ENCODE measurements at regions not wholly inside any gene's neighbourhood (a gene's known extent, or its start where the extent isn't known, plus 50 kb on each side); places are given as distances from the start of the nearest gene placed in this dataset.

DNA sequence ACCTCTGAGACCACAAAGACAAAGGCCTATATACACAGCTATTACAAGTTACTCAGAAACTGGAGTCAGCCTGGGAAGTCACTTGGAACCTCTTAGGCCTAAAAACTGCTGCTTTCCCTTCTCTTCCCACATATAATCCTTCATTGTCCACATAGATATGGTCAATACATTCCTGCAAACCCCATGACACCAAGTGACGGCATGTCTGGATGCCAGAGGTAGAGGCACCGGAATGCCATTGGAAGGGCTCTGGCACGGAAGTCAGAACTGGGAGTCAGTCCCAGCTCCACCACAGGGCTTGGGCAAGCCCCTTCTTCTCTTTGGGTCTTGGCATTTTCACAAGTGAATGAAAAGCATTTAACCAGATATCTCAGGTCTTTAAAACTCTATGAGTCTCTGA lies 204.7 kb downstream of the MATN1 start:
- TF ChIP-seq, protein P1, sequence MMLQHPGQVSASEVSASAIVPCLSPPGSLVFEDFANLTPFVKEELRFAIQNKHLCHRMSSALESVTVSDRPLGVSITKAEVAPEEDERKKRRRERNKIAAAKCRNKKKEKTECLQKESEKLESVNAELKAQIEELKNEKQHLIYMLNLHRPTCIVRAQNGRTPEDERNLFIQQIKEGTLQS (IDR thresholded peaks at IDR 0.05) = no peak
- TF ChIP-seq TAF1 (conservative IDR thresholded peaks at IDR 0.05) (no peak), YY1 (IDR thresholded peaks at IDR 0.05) (no peak), EGR1 (IDR thresholded peaks at IDR 0.05; ENCODE audit: low read depth in 2 of 2) (no peak), SP1 (IDR thresholded peaks at IDR 0.05) (no peak), NR2F2 (IDR thresholded peaks at IDR 0.05) (no peak), RAD21 (IDR thresholded peaks at IDR 0.05) (no peak), FOXA1 (IDR thresholded peaks at IDR 0.05) (no peak)
- TF ChIP-seq, protein P2, sequence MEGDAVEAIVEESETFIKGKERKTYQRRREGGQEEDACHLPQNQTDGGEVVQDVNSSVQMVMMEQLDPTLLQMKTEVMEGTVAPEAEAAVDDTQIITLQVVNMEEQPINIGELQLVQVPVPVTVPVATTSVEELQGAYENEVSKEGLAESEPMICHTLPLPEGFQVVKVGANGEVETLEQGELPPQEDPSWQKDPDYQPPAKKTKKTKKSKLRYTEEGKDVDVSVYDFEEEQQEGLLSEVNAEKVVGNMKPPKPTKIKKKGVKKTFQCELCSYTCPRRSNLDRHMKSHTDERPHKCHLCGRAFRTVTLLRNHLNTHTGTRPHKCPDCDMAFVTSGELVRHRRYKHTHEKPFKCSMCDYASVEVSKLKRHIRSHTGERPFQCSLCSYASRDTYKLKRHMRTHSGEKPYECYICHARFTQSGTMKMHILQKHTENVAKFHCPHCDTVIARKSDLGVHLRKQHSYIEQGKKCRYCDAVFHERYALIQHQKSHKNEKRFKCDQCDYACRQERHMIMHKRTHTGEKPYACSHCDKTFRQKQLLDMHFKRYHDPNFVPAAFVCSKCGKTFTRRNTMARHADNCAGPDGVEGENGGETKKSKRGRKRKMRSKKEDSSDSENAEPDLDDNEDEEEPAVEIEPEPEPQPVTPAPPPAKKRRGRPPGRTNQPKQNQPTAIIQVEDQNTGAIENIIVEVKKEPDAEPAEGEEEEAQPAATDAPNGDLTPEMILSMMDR (IDR thresholded peaks at IDR 0.05; ENCODE audit: low read depth, low read length, missing input control) = no peak
- TF ChIP-seq, protein P3, sequence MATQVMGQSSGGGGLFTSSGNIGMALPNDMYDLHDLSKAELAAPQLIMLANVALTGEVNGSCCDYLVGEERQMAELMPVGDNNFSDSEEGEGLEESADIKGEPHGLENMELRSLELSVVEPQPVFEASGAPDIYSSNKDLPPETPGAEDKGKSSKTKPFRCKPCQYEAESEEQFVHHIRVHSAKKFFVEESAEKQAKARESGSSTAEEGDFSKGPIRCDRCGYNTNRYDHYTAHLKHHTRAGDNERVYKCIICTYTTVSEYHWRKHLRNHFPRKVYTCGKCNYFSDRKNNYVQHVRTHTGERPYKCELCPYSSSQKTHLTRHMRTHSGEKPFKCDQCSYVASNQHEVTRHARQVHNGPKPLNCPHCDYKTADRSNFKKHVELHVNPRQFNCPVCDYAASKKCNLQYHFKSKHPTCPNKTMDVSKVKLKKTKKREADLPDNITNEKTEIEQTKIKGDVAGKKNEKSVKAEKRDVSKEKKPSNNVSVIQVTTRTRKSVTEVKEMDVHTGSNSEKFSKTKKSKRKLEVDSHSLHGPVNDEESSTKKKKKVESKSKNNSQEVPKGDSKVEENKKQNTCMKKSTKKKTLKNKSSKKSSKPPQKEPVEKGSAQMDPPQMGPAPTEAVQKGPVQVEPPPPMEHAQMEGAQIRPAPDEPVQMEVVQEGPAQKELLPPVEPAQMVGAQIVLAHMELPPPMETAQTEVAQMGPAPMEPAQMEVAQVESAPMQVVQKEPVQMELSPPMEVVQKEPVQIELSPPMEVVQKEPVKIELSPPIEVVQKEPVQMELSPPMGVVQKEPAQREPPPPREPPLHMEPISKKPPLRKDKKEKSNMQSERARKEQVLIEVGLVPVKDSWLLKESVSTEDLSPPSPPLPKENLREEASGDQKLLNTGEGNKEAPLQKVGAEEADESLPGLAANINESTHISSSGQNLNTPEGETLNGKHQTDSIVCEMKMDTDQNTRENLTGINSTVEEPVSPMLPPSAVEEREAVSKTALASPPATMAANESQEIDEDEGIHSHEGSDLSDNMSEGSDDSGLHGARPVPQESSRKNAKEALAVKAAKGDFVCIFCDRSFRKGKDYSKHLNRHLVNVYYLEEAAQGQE (IDR thresholded peaks at IDR 0.05) = no peak
- TF ChIP-seq, protein P4, sequence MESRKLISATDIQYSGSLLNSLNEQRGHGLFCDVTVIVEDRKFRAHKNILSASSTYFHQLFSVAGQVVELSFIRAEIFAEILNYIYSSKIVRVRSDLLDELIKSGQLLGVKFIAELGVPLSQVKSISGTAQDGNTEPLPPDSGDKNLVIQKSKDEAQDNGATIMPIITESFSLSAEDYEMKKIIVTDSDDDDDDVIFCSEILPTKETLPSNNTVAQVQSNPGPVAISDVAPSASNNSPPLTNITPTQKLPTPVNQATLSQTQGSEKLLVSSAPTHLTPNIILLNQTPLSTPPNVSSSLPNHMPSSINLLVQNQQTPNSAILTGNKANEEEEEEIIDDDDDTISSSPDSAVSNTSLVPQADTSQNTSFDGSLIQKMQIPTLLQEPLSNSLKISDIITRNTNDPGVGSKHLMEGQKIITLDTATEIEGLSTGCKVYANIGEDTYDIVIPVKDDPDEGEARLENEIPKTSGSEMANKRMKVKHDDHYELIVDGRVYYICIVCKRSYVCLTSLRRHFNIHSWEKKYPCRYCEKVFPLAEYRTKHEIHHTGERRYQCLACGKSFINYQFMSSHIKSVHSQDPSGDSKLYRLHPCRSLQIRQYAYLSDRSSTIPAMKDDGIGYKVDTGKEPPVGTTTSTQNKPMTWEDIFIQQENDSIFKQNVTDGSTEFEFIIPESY (IDR thresholded peaks at IDR 0.05) = no peak
- TF ChIP-seq, protein P5, sequence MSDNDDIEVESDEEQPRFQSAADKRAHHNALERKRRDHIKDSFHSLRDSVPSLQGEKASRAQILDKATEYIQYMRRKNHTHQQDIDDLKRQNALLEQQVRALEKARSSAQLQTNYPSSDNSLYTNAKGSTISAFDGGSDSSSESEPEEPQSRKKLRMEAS (IDR thresholded peaks at IDR 0.05) = no peak
